DMS114 treated with DMSO at 0.1 percent for 48 hours (cell line): ENCODE measurements at regions not wholly inside any gene's neighbourhood (a gene's known extent, or its start where the extent isn't known, plus 50 kb on each side); places are given as distances from the start of the nearest gene placed in this dataset.

Experiments used
- DNase-seq: peaks from one replicate; lab custom pipeline; 2025; ENCODE audit not compliant: unreplicated experiment; lab: John Stamatoyannopoulos, UW

DNA sequence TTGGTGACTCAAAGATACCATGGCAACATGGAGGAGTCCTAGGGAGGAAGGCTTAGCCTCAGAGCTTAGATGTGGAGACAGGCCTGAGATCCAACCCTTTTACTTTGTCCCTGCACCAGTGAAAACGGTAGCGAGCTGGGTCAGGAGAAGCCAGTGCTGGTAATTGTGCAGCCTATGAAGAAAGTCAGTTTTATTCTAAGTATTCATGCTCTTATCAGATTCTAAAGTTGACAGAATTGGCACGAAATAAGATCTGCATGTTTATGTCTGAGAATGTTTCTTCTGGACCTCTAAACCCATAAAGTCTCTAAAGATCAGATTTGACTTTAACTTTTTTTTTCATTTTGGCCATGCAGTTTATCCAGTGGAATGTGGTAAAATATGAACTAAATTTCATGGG is 93.8 kb downstream of the SCG2 start:
- DNase-seq, result no peak

GRCh38 chr2:223510713-223511112 is 91.4 kb downstream of the SCG2 start:
- DNase-seq, result no peak

DNA sequence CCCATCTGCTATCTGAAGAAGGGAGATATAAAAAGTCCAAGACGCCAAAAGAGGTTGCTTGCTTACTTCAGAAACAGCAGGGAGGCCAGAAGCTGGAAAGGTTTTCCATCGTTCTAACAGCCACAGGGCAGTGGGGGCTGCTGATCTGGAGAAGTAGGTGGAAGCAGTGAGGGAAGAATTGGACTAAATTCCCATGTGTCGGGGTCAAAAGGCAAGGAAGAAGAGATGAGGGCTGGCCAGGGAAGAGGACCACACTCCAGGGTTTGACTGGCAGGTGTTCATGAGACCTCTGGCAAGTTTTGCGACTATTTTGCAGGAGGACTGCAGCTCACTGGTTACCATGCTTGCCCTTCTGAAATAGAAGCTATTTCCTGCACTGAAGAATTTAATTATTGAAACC is 91.0 kb downstream of the SCG2 start:
- no peak for DNase-seq

GRCh38 chr2:223513771-223514455 is 88.2 kb downstream of the SCG2 start:
- no peak for DNase-seq

DNA sequence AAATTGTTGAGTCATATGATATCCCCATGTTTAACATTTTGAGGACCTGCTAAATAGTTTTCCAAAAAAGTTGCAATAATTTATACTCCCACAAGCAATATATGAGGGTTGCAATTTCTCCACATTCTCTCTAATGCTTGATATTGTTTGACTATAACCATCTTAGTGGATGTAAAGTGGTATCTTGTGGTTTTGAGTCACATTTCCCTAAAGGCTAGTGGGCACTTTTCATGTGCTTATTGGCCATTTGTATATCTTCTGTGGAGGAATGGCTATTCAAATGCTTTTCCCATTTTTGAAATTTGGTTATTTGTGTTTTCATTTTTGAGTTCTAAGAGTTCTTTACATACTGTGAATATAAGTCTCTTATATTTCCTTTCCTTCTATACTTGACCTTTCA is 82.7 kb downstream of the SCG2 start:
- DNase-seq, result no peak

GRCh38 chr2:223522796-223523195 is 79.4 kb downstream of the SCG2 start:
- no peak for DNase-seq

- no peak for DNase-seq
These were observed 78.6 kb downstream of the SCG2 start for GRCh38 chr2:223523551-223524001.

DNA sequence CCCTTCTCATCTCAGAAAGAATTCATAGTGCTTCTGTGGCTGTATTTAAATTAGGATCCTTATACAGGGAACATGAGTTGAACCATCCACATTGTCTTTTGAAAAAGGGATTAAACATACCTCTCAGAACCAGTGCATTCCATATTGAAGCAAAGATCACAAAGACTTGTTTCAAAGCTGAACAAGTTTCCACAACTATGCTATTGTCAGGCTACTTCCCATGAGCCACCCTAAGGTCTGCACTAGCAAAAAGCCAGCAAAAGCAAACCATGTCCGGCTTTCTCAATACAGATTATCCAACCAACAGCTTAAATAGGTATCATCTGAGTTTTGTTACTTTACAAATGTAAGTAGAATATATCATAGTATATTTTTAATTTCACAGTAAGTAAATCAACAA is 78.1 kb downstream of the SCG2 start:
- no peak for DNase-seq

GRCh38 chr2:223526106-223526505 is 76.1 kb downstream of the SCG2 start:
- DNase-seq, result no peak

DNA sequence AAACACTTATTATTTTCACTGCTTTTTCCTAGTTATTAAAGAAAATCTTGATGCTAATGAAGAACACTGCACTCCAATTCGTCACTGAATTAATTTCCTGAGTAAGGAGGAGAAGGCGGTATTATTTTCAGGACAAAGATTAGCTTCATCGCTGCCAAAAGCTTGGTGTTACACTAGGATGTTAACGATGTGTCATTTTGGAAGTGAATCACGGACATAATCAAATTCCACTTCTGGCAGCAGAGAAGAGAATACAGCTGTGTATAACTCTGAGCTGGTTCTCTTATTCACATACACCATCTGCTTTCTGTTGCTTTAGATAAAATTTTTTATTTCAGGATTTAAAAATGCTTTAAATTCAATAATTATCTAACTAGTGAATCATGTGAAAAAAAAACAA is 74.1 kb downstream of the SCG2 start:
- DNase-seq, result no peak

DNA sequence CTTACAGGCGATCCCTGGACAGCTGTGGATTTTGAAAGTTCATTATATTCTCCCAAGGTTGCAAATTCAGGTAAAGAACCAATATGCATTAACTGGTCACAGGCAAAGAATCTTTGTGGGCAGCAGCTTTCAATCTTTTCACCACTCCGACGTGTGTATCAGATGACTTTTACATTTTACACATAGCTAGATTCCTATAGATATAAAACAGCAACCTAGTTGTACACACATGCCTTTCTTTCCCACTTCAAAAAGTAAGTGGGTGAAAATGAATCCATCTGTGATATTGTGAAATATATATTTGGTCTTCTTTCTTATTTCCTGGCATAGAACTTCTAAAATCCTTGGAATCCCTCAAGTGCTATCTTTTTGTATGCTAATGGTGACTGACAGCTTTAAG is 72.5 kb downstream of the SCG2 start:
- no peak for DNase-seq

DNA sequence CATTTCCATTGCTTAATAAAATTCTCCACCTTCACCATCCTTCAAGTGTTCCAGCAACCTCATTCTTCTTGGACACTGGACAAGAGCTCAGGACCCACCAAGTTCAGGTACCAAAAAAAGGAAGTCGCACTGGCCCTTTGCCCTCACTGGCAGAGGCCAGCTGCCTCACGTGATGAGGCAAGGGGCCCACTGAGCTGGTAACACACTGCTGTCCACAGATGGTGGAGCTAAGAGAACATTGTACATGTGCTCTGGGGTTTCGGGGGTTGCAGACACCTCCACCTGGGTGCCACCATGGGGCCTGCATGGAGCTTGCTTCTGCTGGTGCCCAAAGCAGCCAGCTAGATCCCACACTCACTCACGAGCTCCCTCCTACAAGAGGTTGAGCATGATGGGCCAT is 71.3 kb downstream of the SCG2 start:
- no peak for DNase-seq

GRCh38 chr2:223532161-223532560 is 70.0 kb downstream of the SCG2 start:
- DNase-seq, result no peak

- no peak for DNase-seq
These were observed 69.4 kb downstream of the SCG2 start for GRCh38 chr2:223532712-223533111.

- DNase-seq, result no peak
These were observed 65.6 kb downstream of the SCG2 start for GRCh38 chr2:223536546-223536945.

GRCh38 chr2:223537115-223537514 is 65.0 kb downstream of the SCG2 start:
- DNase-seq, result no peak

GRCh38 chr2:223537651-223538601 is 64.2 kb downstream of the SCG2 start:
- DNase-seq, result no peak

GRCh38 chr2:223538920-223539440 is 63.2 kb downstream of the SCG2 start:
- no peak for DNase-seq

DNA sequence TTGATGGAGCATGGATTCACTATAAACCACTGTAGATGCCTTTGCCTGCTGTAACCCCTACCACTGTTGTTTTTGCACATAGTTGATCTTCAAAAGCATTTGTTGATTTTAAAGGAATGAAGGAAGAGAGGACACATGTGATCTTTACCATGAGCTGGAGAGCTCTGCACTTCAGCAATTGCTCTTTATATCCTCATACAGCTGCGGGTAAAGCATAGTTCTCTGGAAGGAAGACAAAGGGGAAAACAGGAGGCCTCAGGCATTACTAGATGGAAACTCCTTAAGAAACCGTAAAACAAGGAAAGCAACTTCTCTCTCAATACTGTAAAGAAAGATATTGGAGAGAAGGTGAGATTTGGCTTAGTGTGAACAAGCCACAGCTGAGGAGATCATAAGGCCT is 60.6 kb downstream of the SCG2 start:
- DNase-seq, result no peak

GRCh38 chr2:223542501-223542900 is 59.7 kb downstream of the SCG2 start:
- DNase-seq, result no peak

GRCh38 chr2:223545406-223545805 is 56.8 kb downstream of the SCG2 start:
- DNase-seq, result no peak

DNA sequence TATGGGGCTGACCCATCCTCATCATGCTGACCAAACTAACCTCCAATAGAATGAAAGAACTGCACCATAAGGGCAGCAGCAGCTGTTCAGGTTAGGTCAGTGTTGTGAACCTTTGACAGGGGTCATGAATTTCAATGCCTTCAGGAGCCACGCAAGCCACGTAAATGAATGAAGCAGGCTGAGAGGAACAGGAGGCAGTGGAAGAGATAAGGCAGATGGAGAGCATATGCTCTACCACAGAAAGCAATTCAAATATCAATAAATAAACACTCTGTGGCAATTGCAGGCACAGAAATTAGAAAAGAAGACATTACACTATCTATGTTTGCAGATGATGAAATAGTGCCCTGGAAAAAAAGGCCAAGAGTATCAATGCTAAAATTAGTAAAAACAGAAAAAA is 56.3 kb downstream of the SCG2 start:
- DNase-seq, result no peak
